ENCODE measurements at regions not wholly inside any gene's neighbourhood (a gene's known extent, or its start where the extent isn't known, plus 50 kb on each side); places are given as distances from the start of the nearest gene placed in this dataset.

- TF ChIP-seq CTCF (IDR thresholded peaks at IDR 0.05) = no peak
- no peak for TF ChIP-seq RAD21 (conservative IDR thresholded peaks at IDR 0.05 in 1 of 2, IDR thresholded peaks at IDR 0.05 in 1 of 2)
- TF ChIP-seq MAX (IDR thresholded peaks at IDR 0.05) = no peak
- TF ChIP-seq POLR2A (IDR thresholded peaks at IDR 0.05; ENCODE audit: low read length) = no peak
- no peak for TF ChIP-seq E2F6 (IDR thresholded peaks at IDR 0.05; ENCODE audit: borderline replicate concordance, low read depth)
- no peak for TF ChIP-seq POLR2AphosphoS2 (conservative IDR thresholded peaks at IDR 0.05; ENCODE audit: low read length)
- TF ChIP-seq HDAC2 (IDR thresholded peaks at IDR 0.05) = no peak
- no peak for TF ChIP-seq EP300 (IDR thresholded peaks at IDR 0.05)
- TF ChIP-seq MAFK (IDR thresholded peaks at IDR 0.05; ENCODE audit: partially characterized antibody) = no peak
- TF ChIP-seq CHD4 (IDR thresholded peaks at IDR 0.05; ENCODE audit: borderline replicate concordance) = no peak
- no peak for TF ChIP-seq RCOR1 (IDR thresholded peaks at IDR 0.05; ENCODE audit: low read depth, low read length)
- TF ChIP-seq CHD2 (IDR thresholded peaks at IDR 0.05; ENCODE audit: low read length, partially characterized antibody) = no peak
- TF ChIP-seq HOXB5 (CRISPR knock-in tag; IDR thresholded peaks at IDR 0.05) = no peak
- no peak for TF ChIP-seq ZC3H11A (IDR thresholded peaks at IDR 0.05)
Observed at GRCh38 chr1:168368131-168368530, 87.5 kb downstream of the TBX19 start.
